OCI-LY1 (cell line): ENCODE measurements at regions not wholly inside any gene's neighbourhood (a gene's known extent, or its start where the extent isn't known, plus 50 kb on each side); places are given as distances from the start of the nearest gene placed in this dataset.

Experiments used
- EZH2 ChIP-seq: fragments of 200-600 bp; sonication (generic), shearing (Covaris generic); IDR thresholded peaks from 2 replicates; pipeline ENCODE4 v1.8.0; 2017; ENCODE audit warnings: borderline replicate concordance, mixed run types, mild to moderate bottlenecking, antibody characterized with exemption, low read length, moderate library complexity, mixed read lengths
- TF ChIP-seq, protein P1 (sequence below): fragments of 200-600 bp; sonication (generic), shearing (Covaris generic); IDR thresholded peaks from 2 replicates; pipeline ENCODE4 v1.5.1; 2017; ENCODE audit warnings: mild to moderate bottlenecking, antibody characterized with exemption, low read length, moderate library complexity, mixed read lengths

DNA sequence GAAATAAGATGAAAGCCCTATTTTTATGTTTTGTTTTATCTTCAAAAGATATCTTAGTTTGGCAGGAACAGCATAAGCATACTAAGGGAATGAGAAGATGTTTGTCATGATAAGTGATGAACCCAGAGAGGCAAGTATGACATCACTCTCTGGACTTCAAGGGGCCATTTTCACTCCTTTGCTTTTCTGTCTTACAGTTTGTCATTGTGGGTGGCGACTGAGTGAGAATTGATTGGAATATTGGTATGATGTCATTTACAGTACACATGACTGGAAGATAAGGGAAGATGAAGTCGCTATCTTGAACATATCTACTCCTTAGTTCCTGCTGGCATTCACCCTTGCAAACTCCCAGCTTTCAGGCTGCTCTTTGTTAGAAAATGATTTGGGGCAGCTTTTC lies 258.1 kb upstream of the RAB4A start:
- TF ChIP-seq EZH2 = no peak
- TF ChIP-seq, protein P1, sequence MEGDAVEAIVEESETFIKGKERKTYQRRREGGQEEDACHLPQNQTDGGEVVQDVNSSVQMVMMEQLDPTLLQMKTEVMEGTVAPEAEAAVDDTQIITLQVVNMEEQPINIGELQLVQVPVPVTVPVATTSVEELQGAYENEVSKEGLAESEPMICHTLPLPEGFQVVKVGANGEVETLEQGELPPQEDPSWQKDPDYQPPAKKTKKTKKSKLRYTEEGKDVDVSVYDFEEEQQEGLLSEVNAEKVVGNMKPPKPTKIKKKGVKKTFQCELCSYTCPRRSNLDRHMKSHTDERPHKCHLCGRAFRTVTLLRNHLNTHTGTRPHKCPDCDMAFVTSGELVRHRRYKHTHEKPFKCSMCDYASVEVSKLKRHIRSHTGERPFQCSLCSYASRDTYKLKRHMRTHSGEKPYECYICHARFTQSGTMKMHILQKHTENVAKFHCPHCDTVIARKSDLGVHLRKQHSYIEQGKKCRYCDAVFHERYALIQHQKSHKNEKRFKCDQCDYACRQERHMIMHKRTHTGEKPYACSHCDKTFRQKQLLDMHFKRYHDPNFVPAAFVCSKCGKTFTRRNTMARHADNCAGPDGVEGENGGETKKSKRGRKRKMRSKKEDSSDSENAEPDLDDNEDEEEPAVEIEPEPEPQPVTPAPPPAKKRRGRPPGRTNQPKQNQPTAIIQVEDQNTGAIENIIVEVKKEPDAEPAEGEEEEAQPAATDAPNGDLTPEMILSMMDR = no peak
